ENCODE measurements at regions not wholly inside any gene's neighbourhood (a gene's known extent, or its start where the extent isn't known, plus 50 kb on each side); places are given as distances from the start of the nearest gene placed in this dataset.
"Not testable (repeated sequence)": the region's sequence is repeated elsewhere in the genome, so short reads cannot be mapped to it uniquely, and the experiment has no call there.

- no peak for DNase-seq (ENCODE audit: low read depth, low spot score)
Observed at GRCh38 chr2:8137801-8138200, 544.1 kb upstream of the ID2 start.

GRCh38 chr2:8138525-8138922 lies 543.3 kb upstream of the ID2 start:
- DNase-seq (ENCODE audit: low read depth, low spot score) = no peak

GRCh38 chr2:8138923-8139667 lies 542.8 kb upstream of the ID2 start:
- no peak for DNase-seq (ENCODE audit: low read depth, low spot score)

- no peak for DNase-seq (ENCODE audit: low read depth, low spot score)
Observed at GRCh38 chr2:8139668-8140200, 542.1 kb upstream of the ID2 start.

- DNase-seq (ENCODE audit: low read depth, low spot score) = no peak
Observed at GRCh38 chr2:8141079-8141707, 540.7 kb upstream of the ID2 start.

GRCh38 chr2:8141780-8142179 lies 540.1 kb upstream of the ID2 start:
- no peak for DNase-seq (ENCODE audit: low read depth, low spot score)

- no peak for DNase-seq (ENCODE audit: low read depth, low spot score)
Observed at GRCh38 chr2:8142461-8142860, 539.4 kb upstream of the ID2 start.

GRCh38 chr2:8144131-8144631 lies 537.7 kb upstream of the ID2 start:
- no peak for DNase-seq (ENCODE audit: low read depth, low spot score)

- no peak for DNase-seq (ENCODE audit: low read depth, low spot score)
Observed at GRCh38 chr2:8144785-8145184, 537.1 kb upstream of the ID2 start.

GRCh38 chr2:8145375-8145774 lies 536.5 kb upstream of the ID2 start:
- not testable (repeated sequence) for DNase-seq (ENCODE audit: low read depth, low spot score)

GRCh38 chr2:8146132-8147005 lies 535.5 kb upstream of the ID2 start:
- no peak for DNase-seq (ENCODE audit: low read depth, low spot score)

GRCh38 chr2:8148260-8149006 lies 533.4 kb upstream of the ID2 start:
- no peak for DNase-seq (ENCODE audit: low read depth, low spot score)

- no peak for DNase-seq (ENCODE audit: low read depth, low spot score)
Observed at GRCh38 chr2:8149007-8149405, 532.9 kb upstream of the ID2 start.

- DNase-seq (ENCODE audit: low read depth, low spot score) = no peak
Observed at GRCh38 chr2:8149985-8150539, 531.8 kb upstream of the ID2 start.

GRCh38 chr2:8151888-8152287 lies 530.0 kb upstream of the ID2 start:
- DNase-seq (ENCODE audit: low read depth, low spot score) = no peak

- no peak for DNase-seq (ENCODE audit: low read depth, low spot score)
Observed at GRCh38 chr2:8152392-8153257, 529.2 kb upstream of the ID2 start.

GRCh38 chr2:8153258-8153718 lies 528.6 kb upstream of the ID2 start:
- no peak for DNase-seq (ENCODE audit: low read depth, low spot score)

- DNase-seq (ENCODE audit: low read depth, low spot score) = no peak
Observed at GRCh38 chr2:8154270-8154669, 527.6 kb upstream of the ID2 start.

- DNase-seq (ENCODE audit: low read depth, low spot score) = no peak
Observed at GRCh38 chr2:8154936-8155335, 526.9 kb upstream of the ID2 start.

All from smooth muscle cell of the brain vasculature (primary cell).